ENCODE measurements at regions not wholly inside any gene's neighbourhood (a gene's known extent, or its start where the extent isn't known, plus 50 kb on each side); places are given as distances from the start of the nearest gene placed in this dataset.

- intact Hi-C loops (cut with DNase I; ENCODE audit: low total_unique reads): no loop called here
- DNase-seq: no peak
- in situ Hi-C loops (cut with MboI; ENCODE audit: low sequenced_read_pairs in 4 of 4): no loop called here
- Histone ChIP-seq H3K4me1 (no peaks in the 10 kb centered on the region), H3K4me3 (no peak overlapping the region), H3K27ac (no peak overlapping the region), H3K36me3 (no peaks in the 10 kb centered on the region), H3K27me3 (no peaks in the 10 kb centered on the region), H3K9me3 (no peaks in the 10 kb centered on the region)
- no peak for TF ChIP-seq POLR2A (IDR thresholded peaks at IDR 0.05)
- TF ChIP-seq, protein P1, sequence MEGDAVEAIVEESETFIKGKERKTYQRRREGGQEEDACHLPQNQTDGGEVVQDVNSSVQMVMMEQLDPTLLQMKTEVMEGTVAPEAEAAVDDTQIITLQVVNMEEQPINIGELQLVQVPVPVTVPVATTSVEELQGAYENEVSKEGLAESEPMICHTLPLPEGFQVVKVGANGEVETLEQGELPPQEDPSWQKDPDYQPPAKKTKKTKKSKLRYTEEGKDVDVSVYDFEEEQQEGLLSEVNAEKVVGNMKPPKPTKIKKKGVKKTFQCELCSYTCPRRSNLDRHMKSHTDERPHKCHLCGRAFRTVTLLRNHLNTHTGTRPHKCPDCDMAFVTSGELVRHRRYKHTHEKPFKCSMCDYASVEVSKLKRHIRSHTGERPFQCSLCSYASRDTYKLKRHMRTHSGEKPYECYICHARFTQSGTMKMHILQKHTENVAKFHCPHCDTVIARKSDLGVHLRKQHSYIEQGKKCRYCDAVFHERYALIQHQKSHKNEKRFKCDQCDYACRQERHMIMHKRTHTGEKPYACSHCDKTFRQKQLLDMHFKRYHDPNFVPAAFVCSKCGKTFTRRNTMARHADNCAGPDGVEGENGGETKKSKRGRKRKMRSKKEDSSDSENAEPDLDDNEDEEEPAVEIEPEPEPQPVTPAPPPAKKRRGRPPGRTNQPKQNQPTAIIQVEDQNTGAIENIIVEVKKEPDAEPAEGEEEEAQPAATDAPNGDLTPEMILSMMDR (IDR thresholded peaks at IDR 0.05 in 4 of 5, conservative IDR thresholded peaks at IDR 0.05 in 1 of 5): no peak
- no peak for ATAC-seq
Observed at GRCh38 chr5:33212900-33213299, 227.9 kb upstream of the TARS1 start.

DNA sequence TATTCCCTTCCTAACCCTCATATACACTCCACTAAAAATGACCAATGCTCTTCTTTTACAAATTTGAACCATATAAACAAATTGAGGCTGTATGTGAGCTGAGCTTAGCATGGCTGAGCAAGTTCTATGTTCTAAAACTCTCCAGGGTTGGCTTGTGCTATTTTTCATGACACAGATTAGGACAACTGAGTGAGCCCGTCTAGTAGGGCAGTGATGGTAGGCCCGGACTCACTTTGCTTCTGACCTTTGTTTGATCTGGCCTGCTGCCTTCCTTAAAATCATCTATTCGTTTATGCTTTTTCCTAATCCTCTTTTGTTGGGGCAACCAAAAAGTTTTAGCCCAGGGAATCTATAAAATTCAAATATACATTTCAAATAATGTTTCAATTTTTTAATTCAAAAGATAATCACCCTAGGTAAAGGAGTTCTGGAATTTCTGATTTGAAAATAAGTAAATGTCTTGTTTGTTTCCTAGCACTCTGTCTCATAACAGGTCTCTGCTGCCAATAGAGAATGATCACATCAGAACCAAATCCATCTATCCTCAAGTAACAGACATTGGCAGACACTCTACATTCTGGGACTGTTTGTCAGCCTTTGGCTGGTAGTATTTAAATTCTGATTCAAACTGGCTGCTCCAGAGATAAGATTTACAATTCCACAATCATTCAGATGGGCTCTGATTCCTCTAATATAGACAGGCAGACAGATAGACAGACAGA, 217.0 kb upstream of the TARS1 start:
- intact Hi-C loops (cut with DNase I; ENCODE audit: low total_unique reads) (no loop called here), in situ Hi-C loops (cut with MboI; ENCODE audit: low sequenced_read_pairs in 4 of 4) (no loop called here)
- H3K9me3 ChIP-seq: no peaks in the 10 kb centered on the region
- H3K27me3 ChIP-seq: no peaks in the 10 kb centered on the region
- H3K27ac ChIP-seq: peak overlapping the region in 1 of 4 donors; percentile 49
- no peak for TF ChIP-seq POLR2A (IDR thresholded peaks at IDR 0.05)
- TF ChIP-seq, protein P1 (IDR thresholded peaks at IDR 0.05 in 4 of 5, conservative IDR thresholded peaks at IDR 0.05 in 1 of 5): no peak
- H3K36me3 ChIP-seq: no peaks in the 10 kb centered on the region
- peaks cover 9 to 11% of the 10 kb centered on the region in 2 donors for H3K4me1 ChIP-seq
- ATAC-seq (peak in 1 of 2 donors; percentile 52), DNase-seq (no peak)
- no peak overlapping the region for H3K4me3 ChIP-seq

DNA sequence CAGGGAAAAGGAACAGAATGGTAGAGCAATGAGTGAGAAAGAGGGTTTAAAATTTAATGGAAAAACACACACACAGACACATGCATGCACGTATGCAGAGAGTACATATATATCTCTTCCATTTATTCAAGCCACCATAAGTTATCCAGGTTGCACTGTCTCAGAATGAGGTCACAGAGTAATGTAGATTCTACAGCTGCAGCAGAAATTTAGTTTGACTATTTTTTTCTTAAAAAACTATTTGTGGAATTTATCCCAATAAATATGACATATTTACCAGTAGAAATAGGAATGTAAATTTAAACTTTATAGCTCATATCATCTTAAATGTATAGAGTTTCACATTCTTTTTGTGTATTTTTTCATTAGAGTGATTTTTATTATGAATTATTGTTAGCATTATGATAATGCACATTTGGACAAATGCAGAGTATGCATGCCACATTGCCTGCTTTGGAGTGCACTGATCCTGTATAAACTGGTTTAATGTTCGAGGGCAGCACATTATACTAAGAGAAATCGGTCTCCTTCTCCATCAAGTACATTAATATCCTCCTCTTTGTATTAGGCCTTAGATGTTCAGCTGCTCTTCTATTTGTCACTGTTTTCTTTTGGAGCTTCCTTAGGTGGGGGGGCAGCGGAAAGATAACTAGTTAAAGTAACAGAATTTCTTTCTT, 216.3 kb upstream of the TARS1 start:
- intact Hi-C loops (cut with DNase I; ENCODE audit: low total_unique reads): no loop called here

DNA sequence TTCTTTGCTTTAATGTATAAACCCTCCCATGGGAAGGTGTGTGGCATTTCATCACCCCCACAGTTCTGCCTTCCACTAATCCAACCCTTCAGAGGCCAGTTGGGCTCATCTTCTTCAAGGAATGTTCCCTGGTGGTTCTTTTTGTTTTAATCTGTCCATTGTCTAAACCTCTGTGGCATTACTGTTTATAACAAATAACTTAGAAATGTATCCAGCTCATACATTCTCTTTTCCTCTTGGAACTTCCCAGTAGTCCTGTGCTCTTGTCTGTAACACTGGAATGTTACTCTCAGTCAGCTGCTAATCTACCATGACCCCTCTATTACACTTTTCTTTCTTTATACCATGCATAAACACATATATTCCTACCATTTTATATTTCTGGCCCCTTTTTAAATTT, 213.5 kb upstream of the TARS1 start:
- in situ Hi-C loops (cut with MboI; ENCODE audit: low sequenced_read_pairs in 4 of 4): no loop called here
- Histone ChIP-seq H3K9me3 (no peaks in the 10 kb centered on the region), H3K4me3 (no peak overlapping the region), H3K27ac (no peak overlapping the region), H3K36me3 (no peaks in the 10 kb centered on the region), H3K27me3 (no peaks in the 10 kb centered on the region), H3K4me1 (peaks cover 9 to 18% of the 10 kb centered on the region in 2 donors)
- intact Hi-C loops (cut with DNase I; ENCODE audit: low total_unique reads): no loop called here
- TF ChIP-seq, protein P1 (IDR thresholded peaks at IDR 0.05 in 4 of 5, conservative IDR thresholded peaks at IDR 0.05 in 1 of 5): no peak
- TF ChIP-seq POLR2A (IDR thresholded peaks at IDR 0.05): no peak
- ATAC-seq (no peak), DNase-seq (no peak)

More for the DNA sequence above, 216.3 kb upstream of the TARS1 start:
- Histone ChIP-seq H3K27me3 (no peaks in the 10 kb centered on the region), H3K4me3 (no peak overlapping the region), H3K9me3 (no peaks in the 10 kb centered on the region), H3K36me3 (no peaks in the 10 kb centered on the region), H3K4me1 (peaks cover 9 to 18% of the 10 kb centered on the region in 2 donors), H3K27ac (no peak overlapping the region)
- in situ Hi-C loops (cut with MboI; ENCODE audit: low sequenced_read_pairs in 4 of 4): no loop called here
- ATAC-seq (no peak), DNase-seq (no peak)
- no peak for TF ChIP-seq POLR2A (IDR thresholded peaks at IDR 0.05)
- TF ChIP-seq, protein P1 (IDR thresholded peaks at IDR 0.05 in 4 of 5, conservative IDR thresholded peaks at IDR 0.05 in 1 of 5): no peak
